HepG2 (cell line): ENCODE measurements at regions not wholly inside any gene's neighbourhood (a gene's known extent, or its start where the extent isn't known, plus 50 kb on each side); places are given as distances from the start of the nearest gene placed in this dataset.
"Not testable (repeated sequence)": the region's sequence is repeated elsewhere in the genome, so short reads cannot be mapped to it uniquely, and the experiment has no call there.

Experiments
- ARID2 ChIP-seq: sonication (generic); formaldehyde crosslinking; IDR thresholded peaks from 2 replicates; pipeline ENCODE4 v1.8.1; 2022; ENCODE audit warnings: mild to moderate bottlenecking, missing genetic modification reagents, borderline replicate concordance
- CREB3 ChIP-seq: sonication (generic); formaldehyde crosslinking; IDR thresholded peaks from 2 replicates; pipeline ENCODE4 v1.5.0; 2020; ENCODE audit warnings: missing genetic modification reagents
- KLF13 ChIP-seq: sonication (generic); formaldehyde crosslinking; IDR thresholded peaks from 2 replicates; pipeline ENCODE4 v1.4.0; 2020; ENCODE audit warnings: mild to moderate bottlenecking, missing genetic modification reagents
- LCORL ChIP-seq, 2 experiments: fragments of 450-650 bp in 1 of 2; sonication (generic) in 1 of 2; formaldehyde crosslinking in 1 of 2; IDR thresholded peaks; 2 replicates each; pipeline versions ENCODE4 v1.5.0 to v1.6.1; 2017 to 2020; ENCODE audit warnings: antibody characterized with exemption in 1 of 2, missing genetic modification reagents in 1 of 2
- MXI1 ChIP-seq: IDR thresholded peaks from 3 replicates; pipeline ENCODE4 v1.6.1; 2012; ENCODE audit warnings: low read depth, low read length, inconsistent platforms, borderline replicate concordance
- TCF12 ChIP-seq, 2 experiments: fragments of 450-650 bp in 1 of 2; sonication (generic) in 1 of 2; formaldehyde crosslinking in 1 of 2; IDR thresholded peaks; 2 replicates each; pipeline versions ENCODE4 v1.6.1 to v1.8.0; 2017 to 2022; ENCODE audit warnings: antibody characterized with exemption in 1 of 2, mild to moderate bottlenecking in 1 of 2, missing genetic modification reagents in 1 of 2, moderate library complexity in 1 of 2
- TF ChIP-seq, protein P1 (sequence below): sonication (generic); formaldehyde crosslinking; IDR thresholded peaks from 2 replicates; pipeline ENCODE4 v1.8.1; 2023; ENCODE audit warnings: mild to moderate bottlenecking, inconsistent platforms, moderate library complexity, missing genetic modification reagents, borderline replicate concordance
- TF ChIP-seq, protein P2 (sequence below): sonication (generic); formaldehyde crosslinking; IDR thresholded peaks from 2 replicates; pipeline ENCODE4 v1.5.0; 2020; ENCODE audit warnings: mild to moderate bottlenecking, missing genetic modification reagents, moderate library complexity
- TF ChIP-seq, protein P3 (sequence below): sonication (generic); formaldehyde crosslinking; IDR thresholded peaks from 2 replicates; pipeline ENCODE4 v1.5.0; 2020; ENCODE audit warnings: mild to moderate bottlenecking, missing genetic modification reagents, borderline replicate concordance

- TF ChIP-seq MXI1; KLF13 (CRISPR knock-in tag); CREB3; ARID2 (CRISPR knock-in tag); TCF12 (IDR thresholded peaks at IDR 0.05); TCF12 (CRISPR knock-in tag; IDR thresholded peaks at IDR 0.05); LCORL (IDR thresholded peaks at IDR 0.05); LCORL (CRISPR knock-in tag; IDR thresholded peaks at IDR 0.05): not testable (repeated sequence)
- TF ChIP-seq, protein P1, sequence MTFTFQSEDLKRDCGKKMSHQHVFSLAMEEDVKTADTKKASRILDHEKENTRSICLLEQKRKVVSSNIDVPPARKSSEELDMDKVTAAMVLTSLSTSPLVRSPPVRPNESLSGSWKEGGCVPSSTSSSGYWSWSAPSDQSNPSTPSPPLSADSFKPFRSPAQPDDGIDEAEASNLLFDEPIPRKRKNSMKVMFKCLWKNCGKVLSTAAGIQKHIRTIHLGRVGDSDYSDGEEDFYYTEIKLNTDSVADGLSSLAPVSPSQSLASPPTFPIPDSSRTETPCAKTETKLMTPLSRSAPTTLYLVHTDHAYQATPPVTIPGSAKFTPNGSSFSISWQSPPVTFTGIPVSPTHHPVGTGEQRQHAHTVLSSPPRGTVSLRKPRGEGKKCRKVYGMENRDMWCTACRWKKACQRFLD (CRISPR knock-in tag), result not testable (repeated sequence)
- TF ChIP-seq, protein P2, sequence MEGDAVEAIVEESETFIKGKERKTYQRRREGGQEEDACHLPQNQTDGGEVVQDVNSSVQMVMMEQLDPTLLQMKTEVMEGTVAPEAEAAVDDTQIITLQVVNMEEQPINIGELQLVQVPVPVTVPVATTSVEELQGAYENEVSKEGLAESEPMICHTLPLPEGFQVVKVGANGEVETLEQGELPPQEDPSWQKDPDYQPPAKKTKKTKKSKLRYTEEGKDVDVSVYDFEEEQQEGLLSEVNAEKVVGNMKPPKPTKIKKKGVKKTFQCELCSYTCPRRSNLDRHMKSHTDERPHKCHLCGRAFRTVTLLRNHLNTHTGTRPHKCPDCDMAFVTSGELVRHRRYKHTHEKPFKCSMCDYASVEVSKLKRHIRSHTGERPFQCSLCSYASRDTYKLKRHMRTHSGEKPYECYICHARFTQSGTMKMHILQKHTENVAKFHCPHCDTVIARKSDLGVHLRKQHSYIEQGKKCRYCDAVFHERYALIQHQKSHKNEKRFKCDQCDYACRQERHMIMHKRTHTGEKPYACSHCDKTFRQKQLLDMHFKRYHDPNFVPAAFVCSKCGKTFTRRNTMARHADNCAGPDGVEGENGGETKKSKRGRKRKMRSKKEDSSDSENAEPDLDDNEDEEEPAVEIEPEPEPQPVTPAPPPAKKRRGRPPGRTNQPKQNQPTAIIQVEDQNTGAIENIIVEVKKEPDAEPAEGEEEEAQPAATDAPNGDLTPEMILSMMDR (CRISPR knock-in tag), result not testable (repeated sequence)
- TF ChIP-seq, protein P3, sequence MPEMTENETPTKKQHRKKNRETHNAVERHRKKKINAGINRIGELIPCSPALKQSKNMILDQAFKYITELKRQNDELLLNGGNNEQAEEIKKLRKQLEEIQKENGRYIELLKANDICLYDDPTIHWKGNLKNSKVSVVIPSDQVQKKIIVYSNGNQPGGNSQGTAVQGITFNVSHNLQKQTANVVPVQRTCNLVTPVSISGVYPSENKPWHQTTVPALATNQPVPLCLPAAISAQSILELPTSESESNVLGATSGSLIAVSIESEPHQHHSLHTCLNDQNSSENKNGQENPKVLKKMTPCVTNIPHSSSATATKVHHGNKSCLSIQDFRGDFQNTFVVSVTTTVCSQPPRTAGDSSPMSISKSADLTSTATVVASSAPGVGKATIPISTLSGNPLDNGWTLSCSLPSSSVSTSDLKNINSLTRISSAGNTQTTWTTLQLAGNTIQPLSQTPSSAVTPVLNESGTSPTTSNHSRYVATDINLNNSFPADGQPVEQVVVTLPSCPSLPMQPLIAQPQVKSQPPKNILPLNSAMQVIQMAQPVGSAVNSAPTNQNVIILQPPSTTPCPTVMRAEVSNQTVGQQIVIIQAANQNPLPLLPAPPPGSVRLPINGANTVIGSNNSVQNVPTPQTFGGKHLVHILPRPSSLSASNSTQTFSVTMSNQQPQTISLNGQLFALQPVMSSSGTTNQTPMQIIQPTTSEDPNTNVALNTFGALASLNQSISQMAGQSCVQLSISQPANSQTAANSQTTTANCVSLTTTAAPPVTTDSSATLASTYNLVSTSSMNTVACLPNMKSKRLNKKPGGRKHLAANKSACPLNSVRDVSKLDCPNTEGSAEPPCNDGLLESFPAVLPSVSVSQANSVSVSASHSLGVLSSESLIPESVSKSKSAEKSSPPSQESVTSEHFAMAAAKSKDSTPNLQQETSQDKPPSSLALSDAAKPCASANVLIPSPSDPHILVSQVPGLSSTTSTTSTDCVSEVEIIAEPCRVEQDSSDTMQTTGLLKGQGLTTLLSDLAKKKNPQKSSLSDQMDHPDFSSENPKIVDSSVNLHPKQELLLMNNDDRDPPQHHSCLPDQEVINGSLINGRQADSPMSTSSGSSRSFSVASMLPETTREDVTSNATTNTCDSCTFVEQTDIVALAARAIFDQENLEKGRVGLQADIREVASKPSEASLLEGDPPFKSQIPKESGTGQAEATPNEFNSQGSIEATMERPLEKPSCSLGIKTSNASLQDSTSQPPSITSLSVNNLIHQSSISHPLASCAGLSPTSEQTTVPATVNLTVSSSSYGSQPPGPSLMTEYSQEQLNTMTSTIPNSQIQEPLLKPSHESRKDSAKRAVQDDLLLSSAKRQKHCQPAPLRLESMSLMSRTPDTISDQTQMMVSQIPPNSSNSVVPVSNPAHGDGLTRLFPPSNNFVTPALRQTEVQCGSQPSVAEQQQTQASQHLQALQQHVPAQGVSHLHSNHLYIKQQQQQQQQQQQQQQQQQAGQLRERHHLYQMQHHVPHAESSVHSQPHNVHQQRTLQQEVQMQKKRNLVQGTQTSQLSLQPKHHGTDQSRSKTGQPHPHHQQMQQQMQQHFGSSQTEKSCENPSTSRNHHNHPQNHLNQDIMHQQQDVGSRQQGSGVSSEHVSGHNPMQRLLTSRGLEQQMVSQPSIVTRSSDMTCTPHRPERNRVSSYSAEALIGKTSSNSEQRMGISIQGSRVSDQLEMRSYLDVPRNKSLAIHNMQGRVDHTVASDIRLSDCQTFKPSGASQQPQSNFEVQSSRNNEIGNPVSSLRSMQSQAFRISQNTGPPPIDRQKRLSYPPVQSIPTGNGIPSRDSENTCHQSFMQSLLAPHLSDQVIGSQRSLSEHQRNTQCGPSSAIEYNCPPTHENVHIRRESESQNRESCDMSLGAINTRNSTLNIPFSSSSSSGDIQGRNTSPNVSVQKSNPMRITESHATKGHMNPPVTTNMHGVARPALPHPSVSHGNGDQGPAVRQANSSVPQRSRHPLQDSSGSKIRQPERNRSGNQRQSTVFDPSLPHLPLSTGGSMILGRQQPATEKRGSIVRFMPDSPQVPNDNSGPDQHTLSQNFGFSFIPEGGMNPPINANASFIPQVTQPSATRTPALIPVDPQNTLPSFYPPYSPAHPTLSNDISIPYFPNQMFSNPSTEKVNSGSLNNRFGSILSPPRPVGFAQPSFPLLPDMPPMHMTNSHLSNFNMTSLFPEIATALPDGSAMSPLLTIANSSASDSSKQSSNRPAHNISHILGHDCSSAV (CRISPR knock-in tag), result not testable (repeated sequence)
These were observed 281.2 kb upstream of the SFSWAP start for GRCh38 chr12:131429697-131430096.
